ENCODE measurements at regions not wholly inside any gene's neighbourhood (a gene's known extent, or its start where the extent isn't known, plus 50 kb on each side); places are given as distances from the start of the nearest gene placed in this dataset.

- Histone ChIP-seq H3K27ac (ENCODE audit: low read depth, low read length) (no peak overlapping the region), H3K9me3 (ENCODE audit: low read length) (no peaks in the 10 kb centered on the region), H3K36me3 (ENCODE audit: insufficient read depth, low read length) (no peaks in the 10 kb centered on the region), H3K4me3 (ENCODE audit: low read length) (no peak overlapping the region), H3K4me1 (ENCODE audit: insufficient read depth, low read length) (no peaks in the 10 kb centered on the region), H3K27me3 (ENCODE audit: insufficient read depth, low read length, poor library complexity, severe bottlenecking) (no peaks in the 10 kb centered on the region)
- H3K9me3 Mint-ChIP-seq = no peaks in the 10 kb centered on the region
- peaks cover 2 to 16% (median 13%) of the 10 kb centered on the region in 3 donors for H3K4me1 Mint-ChIP-seq
- no peak for DNase-seq
- H3K27me3 Mint-ChIP-seq = peaks cover 0 to 1% of the 10 kb centered on the region in 2 donors
- ChIA-PET POLR2A (no interaction called here), CTCF (no interaction called here)
- no peak overlapping the region for H3K4me3 Mint-ChIP-seq
- H3K36me3 Mint-ChIP-seq = no peaks in the 10 kb centered on the region
- peak overlapping the region in 2 of 8 donors; percentile 33 to 48 for H3K27ac Mint-ChIP-seq
Observed at GRCh38 chr9:22241611-22242010, 205.0 kb upstream of the DMRTA1 start.

GRCh38 chr9:22244139-22245011, 202.2 kb upstream of the DMRTA1 start:
- H3K27me3 ChIP-seq (ENCODE audit: insufficient read depth, low read length, poor library complexity, severe bottlenecking) = no peaks in the 10 kb centered on the region
- Mint-ChIP-seq H3K4me3 (peak overlapping the region in 5 of 7 donors; percentile 0 to 32 (median 15)), H3K27me3 (peaks cover 1 to 16% of the 10 kb centered on the region in 2 donors), H3K27ac (no peak overlapping the region), H3K36me3 (peaks cover 0 to 4% (median 0%) of the 10 kb centered on the region in 3 donors), H3K4me1 (peaks cover 2 to 8% (median 5%) of the 10 kb centered on the region in 3 donors), H3K9me3 (peaks cover 0 to 4% (median 0%) of the 10 kb centered on the region in 5 donors)
- no peak overlapping the region for H3K27ac ChIP-seq (ENCODE audit: low read depth, low read length)
- POLR2A ChIA-PET = interaction anchor here (0.6 kb wide), 1 partner anchor 67 kb away, joined by 3 read pairs; no protein-coding TSS in a partner anchor
- no peak overlapping the region for H3K4me3 ChIP-seq (ENCODE audit: low read length)
- no peaks in the 10 kb centered on the region for H3K4me1 ChIP-seq (ENCODE audit: insufficient read depth, low read length)
- DNase-seq = peak in 2 of 5 donors; percentile 12 to 13
- CTCF ChIA-PET = interaction anchor here (1.1 to 1.4 kb wide), 3 partner anchors 12 to 431 kb away, joined by 3 to 6 read pairs (median 4); no protein-coding TSS in a partner anchor
- no peaks in the 10 kb centered on the region for H3K9me3 ChIP-seq (ENCODE audit: low read length)
- H3K36me3 ChIP-seq (ENCODE audit: insufficient read depth, low read length) = no peaks in the 10 kb centered on the region

GRCh38 chr9:22255337-22255736, 191.3 kb upstream of the DMRTA1 start:
- ChIA-PET POLR2A (no interaction called here), CTCF (interaction anchor here (1.0 kb wide), 1 partner anchor 11 kb away, joined by 3 read pairs; no protein-coding TSS in a partner anchor)
- Histone ChIP-seq H3K4me1 (ENCODE audit: insufficient read depth, low read length) (no peaks in the 10 kb centered on the region), H3K27me3 (ENCODE audit: insufficient read depth, low read length, poor library complexity, severe bottlenecking) (no peaks in the 10 kb centered on the region), H3K4me3 (ENCODE audit: low read length) (no peak overlapping the region), H3K9me3 (ENCODE audit: low read length) (no peaks in the 10 kb centered on the region), H3K36me3 (ENCODE audit: insufficient read depth, low read length) (no peaks in the 10 kb centered on the region), H3K27ac (ENCODE audit: low read depth, low read length) (no peak overlapping the region)
- DNase-seq = no peak
- Mint-ChIP-seq H3K27ac (no peak overlapping the region), H3K4me1 (no peaks in the 10 kb centered on the region), H3K27me3 (peaks cover 9 to 36% of the 10 kb centered on the region in 2 donors), H3K4me3 (no peak overlapping the region), H3K36me3 (no peaks in the 10 kb centered on the region), H3K9me3 (peaks cover 4 to 33% (median 27%) of the 10 kb centered on the region in 5 donors)

GRCh38 chr9:22256381-22256780, 190.2 kb upstream of the DMRTA1 start:
- no peaks in the 10 kb centered on the region for H3K4me1 ChIP-seq (ENCODE audit: insufficient read depth, low read length)
- Mint-ChIP-seq H3K27me3 (peaks cover 7 to 27% of the 10 kb centered on the region in 2 donors), H3K36me3 (no peaks in the 10 kb centered on the region), H3K4me1 (no peaks in the 10 kb centered on the region), H3K9me3 (peaks cover 0 to 28% (median 18%) of the 10 kb centered on the region in 5 donors), H3K27ac (no peak overlapping the region), H3K4me3 (no peak overlapping the region)
- no peaks in the 10 kb centered on the region for H3K27me3 ChIP-seq (ENCODE audit: insufficient read depth, low read length, poor library complexity, severe bottlenecking)
- no peaks in the 10 kb centered on the region for H3K9me3 ChIP-seq (ENCODE audit: low read length)
- CTCF ChIA-PET = interaction anchor here (1.0 kb wide), 1 partner anchor 12 kb away, joined by 3 read pairs; no protein-coding TSS in a partner anchor
- DNase-seq = no peak
- no peak overlapping the region for H3K4me3 ChIP-seq (ENCODE audit: low read length)
- POLR2A ChIA-PET = no interaction called here
- no peaks in the 10 kb centered on the region for H3K36me3 ChIP-seq (ENCODE audit: insufficient read depth, low read length)
- H3K27ac ChIP-seq (ENCODE audit: low read depth, low read length) = no peak overlapping the region

- no peak for DNase-seq
- ChIA-PET POLR2A (no interaction called here), CTCF (interaction anchor here (0.9 kb wide), 1 partner anchor 10 kb away, joined by 3 read pairs; no protein-coding TSS in a partner anchor)
- Mint-ChIP-seq H3K36me3 (no peaks in the 10 kb centered on the region), H3K27ac (no peak overlapping the region), H3K4me3 (no peak overlapping the region), H3K9me3 (peaks cover 0 to 20% (median 9%) of the 10 kb centered on the region in 5 donors), H3K4me1 (no peaks in the 10 kb centered on the region), H3K27me3 (peaks cover 5 to 20% of the 10 kb centered on the region in 2 donors)
- Histone ChIP-seq H3K4me1 (ENCODE audit: insufficient read depth, low read length) (no peaks in the 10 kb centered on the region), H3K36me3 (ENCODE audit: insufficient read depth, low read length) (no peaks in the 10 kb centered on the region), H3K27me3 (ENCODE audit: insufficient read depth, low read length, poor library complexity, severe bottlenecking) (no peaks in the 10 kb centered on the region), H3K4me3 (ENCODE audit: low read length) (no peak overlapping the region), H3K9me3 (ENCODE audit: low read length) (no peaks in the 10 kb centered on the region), H3K27ac (ENCODE audit: low read depth, low read length) (no peak overlapping the region)
Observed at GRCh38 chr9:22257026-22257816, 189.4 kb upstream of the DMRTA1 start.

GRCh38 chr9:22265038-22265437, 181.6 kb upstream of the DMRTA1 start:
- Histone ChIP-seq H3K4me1 (ENCODE audit: insufficient read depth, low read length) (no peaks in the 10 kb centered on the region), H3K36me3 (ENCODE audit: insufficient read depth, low read length) (no peaks in the 10 kb centered on the region), H3K27me3 (ENCODE audit: insufficient read depth, low read length, poor library complexity, severe bottlenecking) (no peaks in the 10 kb centered on the region), H3K9me3 (ENCODE audit: low read length) (peaks cover 8% of the 10 kb centered on the region), H3K27ac (ENCODE audit: low read depth, low read length) (no peak overlapping the region), H3K4me3 (ENCODE audit: low read length) (no peak overlapping the region)
- Mint-ChIP-seq H3K36me3 (no peaks in the 10 kb centered on the region), H3K27me3 (peaks cover 6 to 9% of the 10 kb centered on the region in 2 donors), H3K4me3 (no peak overlapping the region), H3K9me3 (peaks cover 18 to 32% (median 24%) of the 10 kb centered on the region in 5 donors), H3K4me1 (no peaks in the 10 kb centered on the region), H3K27ac (no peak overlapping the region)
- DNase-seq = no peak
- CTCF ChIA-PET = no interaction called here
- POLR2A ChIA-PET = no interaction called here

GRCh38 chr9:22265534-22265933, 181.1 kb upstream of the DMRTA1 start:
- no peaks in the 10 kb centered on the region for H3K4me1 Mint-ChIP-seq
- ChIA-PET CTCF (no interaction called here), POLR2A (no interaction called here)
- H3K27me3 Mint-ChIP-seq = peaks cover 6 to 9% of the 10 kb centered on the region in 2 donors
- Histone ChIP-seq H3K9me3 (ENCODE audit: low read length) (peaks cover 8% of the 10 kb centered on the region), H3K36me3 (ENCODE audit: insufficient read depth, low read length) (no peaks in the 10 kb centered on the region), H3K27me3 (ENCODE audit: insufficient read depth, low read length, poor library complexity, severe bottlenecking) (no peaks in the 10 kb centered on the region), H3K4me1 (ENCODE audit: insufficient read depth, low read length) (no peaks in the 10 kb centered on the region), H3K4me3 (ENCODE audit: low read length) (no peak overlapping the region), H3K27ac (ENCODE audit: low read depth, low read length) (no peak overlapping the region)
- no peak overlapping the region for H3K4me3 Mint-ChIP-seq
- no peak overlapping the region for H3K27ac Mint-ChIP-seq
- peaks cover 18 to 32% (median 24%) of the 10 kb centered on the region in 5 donors for H3K9me3 Mint-ChIP-seq
- DNase-seq = no peak
- no peaks in the 10 kb centered on the region for H3K36me3 Mint-ChIP-seq

- POLR2A ChIA-PET = no interaction called here
- Histone ChIP-seq H3K9me3 (ENCODE audit: low read length) (no peaks in the 10 kb centered on the region), H3K4me1 (ENCODE audit: insufficient read depth, low read length) (no peaks in the 10 kb centered on the region), H3K27ac (ENCODE audit: low read depth, low read length) (no peak overlapping the region), H3K27me3 (ENCODE audit: insufficient read depth, low read length, poor library complexity, severe bottlenecking) (no peaks in the 10 kb centered on the region), H3K36me3 (ENCODE audit: insufficient read depth, low read length) (no peaks in the 10 kb centered on the region), H3K4me3 (ENCODE audit: low read length) (no peak overlapping the region)
- no peak for DNase-seq
- CTCF ChIA-PET = no interaction called here
- Mint-ChIP-seq H3K36me3 (no peaks in the 10 kb centered on the region), H3K27me3 (peaks cover 3 to 7% of the 10 kb centered on the region in 2 donors), H3K4me3 (no peak overlapping the region), H3K27ac (no peak overlapping the region), H3K4me1 (no peaks in the 10 kb centered on the region), H3K9me3 (peaks cover 0 to 2% (median 0%) of the 10 kb centered on the region in 5 donors)
Observed at GRCh38 chr9:22274477-22274876, 172.1 kb upstream of the DMRTA1 start.
